ENCODE measurements at regions not wholly inside any gene's neighbourhood (a gene's known extent, or its start where the extent isn't known, plus 50 kb on each side); places are given as distances from the start of the nearest gene placed in this dataset.

DNA sequence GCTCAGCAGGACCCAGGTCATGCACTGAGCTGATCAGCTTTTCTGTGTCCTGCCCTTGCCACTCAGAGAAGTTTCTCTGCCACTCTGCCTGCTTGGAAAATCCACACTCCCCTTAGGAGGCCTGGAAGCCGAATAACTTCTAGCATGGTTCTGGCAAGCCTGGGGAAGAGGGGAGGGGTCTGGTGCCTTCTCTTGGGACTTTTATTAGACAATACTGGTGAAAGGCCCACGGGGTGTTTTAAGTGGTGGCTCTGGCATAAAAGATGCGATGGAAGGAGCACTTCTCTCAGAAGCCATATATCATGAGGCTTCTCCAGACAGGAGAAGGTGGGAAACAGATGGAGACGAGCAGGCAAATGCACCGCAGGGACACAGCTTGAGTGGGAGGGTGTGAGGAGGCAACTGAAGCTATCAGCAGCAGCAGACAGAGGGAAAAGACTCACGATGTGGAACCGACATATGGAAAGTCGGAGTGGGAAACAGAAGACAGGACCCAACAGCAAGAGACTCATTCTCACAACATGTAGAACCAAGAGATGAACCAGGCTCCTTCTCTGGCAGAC is 141.8 kb upstream of the CTNNA2 start:
- DNase-seq (ENCODE audit: low read depth in 2 of 2): no peak
- TF ChIP-seq CTCF (IDR thresholded peaks at IDR 0.05; ENCODE audit: low read depth, low read length): no peak
- H3K4me3 ChIP-seq (replicated peaks in 1 of 2; ENCODE audit: low read depth in 2 of 2, low read length in 2 of 2): no peak overlapping the region

- no peak for TF ChIP-seq CTCF (IDR thresholded peaks at IDR 0.05; ENCODE audit: low read depth, low read length)
- DNase-seq (ENCODE audit: low read depth in 2 of 2): no peak
- H3K4me3 ChIP-seq (replicated peaks in 1 of 2; ENCODE audit: low read depth in 2 of 2, low read length in 2 of 2): no peak overlapping the region
Measured at GRCh38 chr2:79369127-79369526, 143.7 kb upstream of the CTNNA2 start.

- DNase-seq (ENCODE audit: low read depth in 2 of 2): no peak
- TF ChIP-seq CTCF (IDR thresholded peaks at IDR 0.05; ENCODE audit: low read depth, low read length): no peak
- H3K4me3 ChIP-seq (replicated peaks in 1 of 2; ENCODE audit: low read depth in 2 of 2, low read length in 2 of 2): no peak overlapping the region
Measured at GRCh38 chr2:79368116-79368630, 144.7 kb upstream of the CTNNA2 start.

DNA sequence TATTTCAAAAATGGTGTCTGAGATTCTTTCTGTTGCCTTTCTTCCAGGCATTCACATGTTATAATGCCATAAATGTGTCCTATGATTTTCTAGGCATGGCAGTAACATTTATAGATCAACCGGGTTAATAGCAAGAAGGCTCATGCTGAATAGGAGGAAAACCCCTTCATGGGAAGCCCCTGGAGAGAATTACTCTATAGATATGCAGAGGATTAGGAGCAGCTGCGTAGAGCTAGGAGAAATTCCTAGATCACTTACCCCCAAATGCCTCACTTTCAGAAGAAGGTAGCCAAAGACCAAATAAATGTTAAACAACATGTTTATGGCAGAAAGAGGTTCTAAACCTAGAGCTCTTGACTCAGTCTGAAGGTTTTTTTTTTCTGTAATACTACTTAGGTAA is 153.4 kb upstream of the CTNNA2 start:
- no peak overlapping the region for H3K4me3 ChIP-seq (replicated peaks in 1 of 2; ENCODE audit: low read depth in 2 of 2, low read length in 2 of 2)
- TF ChIP-seq CTCF (IDR thresholded peaks at IDR 0.05; ENCODE audit: low read depth, low read length): no peak
- no peak for DNase-seq (ENCODE audit: low read depth in 2 of 2)

- TF ChIP-seq CTCF (IDR thresholded peaks at IDR 0.05; ENCODE audit: low read depth, low read length): no peak
- H3K4me3 ChIP-seq (replicated peaks in 1 of 2; ENCODE audit: low read depth in 2 of 2, low read length in 2 of 2): no peak overlapping the region
- DNase-seq (ENCODE audit: low read depth in 2 of 2): no peak
Measured at GRCh38 chr2:79355569-79355968, 157.3 kb upstream of the CTNNA2 start.

DNA sequence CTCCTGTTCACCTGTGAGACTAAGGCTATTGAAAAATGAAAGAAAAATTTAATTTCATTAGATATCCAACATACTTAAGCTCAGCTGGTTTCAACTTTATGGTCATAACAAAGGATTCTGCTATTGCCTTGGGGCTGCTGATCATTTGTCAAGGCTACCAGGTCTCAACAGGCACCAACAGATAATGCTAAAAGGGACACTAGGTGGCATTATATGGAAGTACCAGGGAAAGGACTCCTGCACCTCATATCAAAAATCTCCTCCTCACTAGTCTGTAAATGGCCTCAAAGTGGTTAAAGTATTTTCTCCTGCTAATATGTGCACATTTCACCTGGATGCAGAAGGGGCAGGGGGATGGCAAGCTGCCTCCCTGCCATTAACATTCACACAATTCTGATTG is 167.9 kb upstream of the REG3A start:
- H3K4me3 ChIP-seq (replicated peaks in 1 of 2; ENCODE audit: low read depth in 2 of 2, low read length in 2 of 2): no peak overlapping the region
- TF ChIP-seq CTCF (IDR thresholded peaks at IDR 0.05; ENCODE audit: low read depth, low read length): no peak
- DNase-seq (ENCODE audit: low read depth in 2 of 2): no peak

GRCh38 chr2:79320871-79321270 is 161.3 kb upstream of the REG3A start:
- DNase-seq (ENCODE audit: low read depth in 2 of 2): no peak
- no peak for TF ChIP-seq CTCF (IDR thresholded peaks at IDR 0.05; ENCODE audit: low read depth, low read length)
- H3K4me3 ChIP-seq (replicated peaks in 1 of 2; ENCODE audit: low read depth in 2 of 2, low read length in 2 of 2): no peak overlapping the region

Measured in cardiac fibroblast (primary cell).